ENCODE measurements at regions not wholly inside any gene's neighbourhood (a gene's known extent, or its start where the extent isn't known, plus 50 kb on each side); places are given as distances from the start of the nearest gene placed in this dataset.

- POLR2A ChIA-PET, result no interaction called here
Measured at GRCh38 chr6:103895136-103895535, 964.6 kb downstream of the HACE1 start.

GRCh38 chr6:103893141-103893581 is 966.6 kb downstream of the HACE1 start:
- DNase-seq (ENCODE audit: low read depth, low spot score) (no peak), ATAC-seq (no peak)
- BruUV-seq (replicated peaks), result no TSS peak
- no peak overlapping the region for H3K27ac ChIP-seq (ENCODE audit: low read length)
- H3K27me3 ChIP-seq (ENCODE audit: control insufficient read depth, insufficient read depth, low read length), result no peaks in the 10 kb centered on the region
- no peaks in the 10 kb centered on the region for H3K9me3 ChIP-seq (ENCODE audit: control insufficient read depth, insufficient read depth, low read depth, low read length)
- no peak for TF ChIP-seq CTCF (IDR thresholded peaks at IDR 0.05)
- TF ChIP-seq, protein P1, sequence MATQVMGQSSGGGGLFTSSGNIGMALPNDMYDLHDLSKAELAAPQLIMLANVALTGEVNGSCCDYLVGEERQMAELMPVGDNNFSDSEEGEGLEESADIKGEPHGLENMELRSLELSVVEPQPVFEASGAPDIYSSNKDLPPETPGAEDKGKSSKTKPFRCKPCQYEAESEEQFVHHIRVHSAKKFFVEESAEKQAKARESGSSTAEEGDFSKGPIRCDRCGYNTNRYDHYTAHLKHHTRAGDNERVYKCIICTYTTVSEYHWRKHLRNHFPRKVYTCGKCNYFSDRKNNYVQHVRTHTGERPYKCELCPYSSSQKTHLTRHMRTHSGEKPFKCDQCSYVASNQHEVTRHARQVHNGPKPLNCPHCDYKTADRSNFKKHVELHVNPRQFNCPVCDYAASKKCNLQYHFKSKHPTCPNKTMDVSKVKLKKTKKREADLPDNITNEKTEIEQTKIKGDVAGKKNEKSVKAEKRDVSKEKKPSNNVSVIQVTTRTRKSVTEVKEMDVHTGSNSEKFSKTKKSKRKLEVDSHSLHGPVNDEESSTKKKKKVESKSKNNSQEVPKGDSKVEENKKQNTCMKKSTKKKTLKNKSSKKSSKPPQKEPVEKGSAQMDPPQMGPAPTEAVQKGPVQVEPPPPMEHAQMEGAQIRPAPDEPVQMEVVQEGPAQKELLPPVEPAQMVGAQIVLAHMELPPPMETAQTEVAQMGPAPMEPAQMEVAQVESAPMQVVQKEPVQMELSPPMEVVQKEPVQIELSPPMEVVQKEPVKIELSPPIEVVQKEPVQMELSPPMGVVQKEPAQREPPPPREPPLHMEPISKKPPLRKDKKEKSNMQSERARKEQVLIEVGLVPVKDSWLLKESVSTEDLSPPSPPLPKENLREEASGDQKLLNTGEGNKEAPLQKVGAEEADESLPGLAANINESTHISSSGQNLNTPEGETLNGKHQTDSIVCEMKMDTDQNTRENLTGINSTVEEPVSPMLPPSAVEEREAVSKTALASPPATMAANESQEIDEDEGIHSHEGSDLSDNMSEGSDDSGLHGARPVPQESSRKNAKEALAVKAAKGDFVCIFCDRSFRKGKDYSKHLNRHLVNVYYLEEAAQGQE (IDR thresholded peaks at IDR 0.05; ENCODE audit: insufficient read depth in 1 of 2, low read depth in 2 of 2, low read length in 1 of 2), result no peak
- TF ChIP-seq SIN3A (IDR thresholded peaks at IDR 0.05; ENCODE audit: borderline replicate concordance, insufficient read depth, low read depth, low read length), result no peak
- no peak for TF ChIP-seq TCF7L2 (IDR thresholded peaks at IDR 0.05; ENCODE audit: low read depth, low read length)
- in situ Hi-C loops (cut with HindIII; ENCODE audit: low pct_unique_long_range_greater_than_20kb, low sequenced_read_pairs) (no loop called here), intact Hi-C loops (cut with micrococcal nuclease; ENCODE audit: unreplicated experiment) (no loop called here)
- no peaks in the 10 kb centered on the region for H3K4me1 ChIP-seq (ENCODE audit: control insufficient read depth, insufficient read depth, low read length)
- ChIA-PET POLR2A (no interaction called here), CTCF (no interaction called here)
- H3K36me3 ChIP-seq (ENCODE audit: control insufficient read depth, insufficient read depth, low read length), result no peaks in the 10 kb centered on the region
- no peak overlapping the region for H3K4me3 ChIP-seq (ENCODE audit: low read depth in 2 of 2, low read length in 2 of 2)

More at GRCh38 chr6:103895136-103895535, 964.6 kb downstream of the HACE1 start:
- no TSS peak for BruUV-seq (replicated peaks)
- no peak for DNase-seq (ENCODE audit: low read depth, low spot score)
- intact Hi-C loops (cut with micrococcal nuclease; ENCODE audit: unreplicated experiment) (no loop called here), in situ Hi-C loops (cut with HindIII; ENCODE audit: low pct_unique_long_range_greater_than_20kb, low sequenced_read_pairs) (no loop called here)
- Histone ChIP-seq H3K27ac (ENCODE audit: low read length) (no peak overlapping the region), H3K9me3 (ENCODE audit: control insufficient read depth, insufficient read depth, low read depth, low read length) (no peaks in the 10 kb centered on the region), H3K36me3 (ENCODE audit: control insufficient read depth, insufficient read depth, low read length) (no peaks in the 10 kb centered on the region), H3K4me3 (ENCODE audit: low read depth in 2 of 2, low read length in 2 of 2) (no peak overlapping the region), H3K27me3 (ENCODE audit: control insufficient read depth, insufficient read depth, low read length) (no peaks in the 10 kb centered on the region), H3K4me1 (ENCODE audit: control insufficient read depth, insufficient read depth, low read length) (no peaks in the 10 kb centered on the region)
- CTCF ChIA-PET, result no interaction called here
- TF ChIP-seq SIN3A (IDR thresholded peaks at IDR 0.05; ENCODE audit: borderline replicate concordance, insufficient read depth, low read depth, low read length) (no peak), TCF7L2 (IDR thresholded peaks at IDR 0.05; ENCODE audit: low read depth, low read length) (no peak)
- TF ChIP-seq, protein P1 (IDR thresholded peaks at IDR 0.05; ENCODE audit: insufficient read depth in 1 of 2, low read depth in 2 of 2, low read length in 1 of 2), result no peak
- ATAC-seq, result no peak

Data from Panc1 (cell line).